ENCODE measurements at regions not wholly inside any gene's neighbourhood (a gene's known extent, or its start where the extent isn't known, plus 50 kb on each side); places are given as distances from the start of the nearest gene placed in this dataset.

DNA sequence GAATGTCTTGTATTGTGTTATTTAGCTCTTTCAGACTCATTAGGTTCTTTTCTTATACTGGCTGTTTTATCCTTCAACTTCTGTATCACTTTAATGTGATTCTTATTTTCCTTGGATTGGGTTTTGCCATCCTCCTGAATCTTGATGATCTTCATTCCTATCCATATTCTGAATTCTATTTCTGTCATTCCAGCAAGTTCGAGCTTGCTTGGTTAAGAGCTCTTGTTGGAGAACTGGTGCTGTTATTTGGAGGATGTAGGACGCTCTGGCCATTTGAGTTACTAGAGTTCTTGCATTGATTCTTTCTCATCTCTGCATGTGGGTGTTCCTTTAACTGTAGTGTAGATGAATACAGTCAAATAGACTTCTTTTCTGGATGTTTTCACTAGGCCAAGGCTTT lies 142.3 kb upstream of the SLC38A2 start:
- TF ChIP-seq, protein P1, sequence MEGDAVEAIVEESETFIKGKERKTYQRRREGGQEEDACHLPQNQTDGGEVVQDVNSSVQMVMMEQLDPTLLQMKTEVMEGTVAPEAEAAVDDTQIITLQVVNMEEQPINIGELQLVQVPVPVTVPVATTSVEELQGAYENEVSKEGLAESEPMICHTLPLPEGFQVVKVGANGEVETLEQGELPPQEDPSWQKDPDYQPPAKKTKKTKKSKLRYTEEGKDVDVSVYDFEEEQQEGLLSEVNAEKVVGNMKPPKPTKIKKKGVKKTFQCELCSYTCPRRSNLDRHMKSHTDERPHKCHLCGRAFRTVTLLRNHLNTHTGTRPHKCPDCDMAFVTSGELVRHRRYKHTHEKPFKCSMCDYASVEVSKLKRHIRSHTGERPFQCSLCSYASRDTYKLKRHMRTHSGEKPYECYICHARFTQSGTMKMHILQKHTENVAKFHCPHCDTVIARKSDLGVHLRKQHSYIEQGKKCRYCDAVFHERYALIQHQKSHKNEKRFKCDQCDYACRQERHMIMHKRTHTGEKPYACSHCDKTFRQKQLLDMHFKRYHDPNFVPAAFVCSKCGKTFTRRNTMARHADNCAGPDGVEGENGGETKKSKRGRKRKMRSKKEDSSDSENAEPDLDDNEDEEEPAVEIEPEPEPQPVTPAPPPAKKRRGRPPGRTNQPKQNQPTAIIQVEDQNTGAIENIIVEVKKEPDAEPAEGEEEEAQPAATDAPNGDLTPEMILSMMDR (IDR thresholded peaks at IDR 0.05) = no peak
- no peak for TF ChIP-seq POLR2A (IDR thresholded peaks at IDR 0.05)

All from heart left ventricle (tissue), 13 donors.